HEK293T (cell line): ENCODE measurements at regions not wholly inside any gene's neighbourhood (a gene's known extent, or its start where the extent isn't known, plus 50 kb on each side); places are given as distances from the start of the nearest gene placed in this dataset.

Experiments used
- CTCF ChIA-PET: fragments of 350-600 bp; formaldehyde crosslinking; extraction: SDS; loops from one replicate; lab custom pipeline; 2021; ENCODE audit warnings: antibody characterized with exemption, inconsistent platforms; lab: Yijun Ruan, JAX
- POLR2A ChIA-PET: fragments of 350-600 bp; formaldehyde crosslinking; extraction: SDS; loops from one replicate; lab custom pipeline; 2020; ENCODE audit warnings: antibody characterized with exemption, inconsistent platforms; lab: Yijun Ruan, JAX
- DNase-seq: peaks from one replicate; pipeline ENCODE4 v3.0.0; 2012; ENCODE audit warnings: mixed read lengths; ENCODE audit errors: extremely low spot score
- ARNT ChIP-seq: fragments of 450-650 bp; IDR thresholded peaks from 2 replicates; pipeline ENCODE4 v1.6.1; 2017; ENCODE audit warnings: mild to moderate bottlenecking
- BHLHE40 ChIP-seq: fragments of 450-650 bp; IDR thresholded peaks from 2 replicates; pipeline ENCODE4 v1.6.1; 2016; ENCODE audit warnings: mild to moderate bottlenecking, moderate library complexity, borderline replicate concordance
- CTBP1 ChIP-seq: fragments of 450-650 bp; IDR thresholded peaks from 2 replicates; pipeline ENCODE4 v1.6.1; 2016; ENCODE audit warnings: borderline replicate concordance
- ELF4 ChIP-seq: fragments of 450-650 bp; IDR thresholded peaks from 2 replicates; pipeline ENCODE4 v1.6.1; 2017; ENCODE audit warnings: antibody characterized with exemption
- FOXA1 ChIP-seq: fragments of 450-650 bp; IDR thresholded peaks from 2 replicates; pipeline ENCODE4 v1.6.1; 2016; ENCODE audit warnings: mild to moderate bottlenecking
- FOXK2 ChIP-seq: fragments of 450-650 bp; IDR thresholded peaks from 2 replicates; pipeline ENCODE4 v1.6.1; 2016; ENCODE audit warnings: mild to moderate bottlenecking
- FOXM1 ChIP-seq: fragments of 450-650 bp; IDR thresholded peaks from 2 replicates; pipeline ENCODE4 v1.6.1; 2017; ENCODE audit warnings: mild to moderate bottlenecking, borderline replicate concordance
- HDGF ChIP-seq: fragments of 450-650 bp; IDR thresholded peaks from 2 replicates; pipeline ENCODE4 v1.6.1; 2017; ENCODE audit warnings: antibody characterized with exemption, borderline replicate concordance
- L3MBTL2 ChIP-seq: fragments of 450-650 bp; conservative IDR thresholded peaks from 2 replicates; pipeline ENCODE4 v1.6.1; 2016; ENCODE audit warnings: mild to moderate bottlenecking
- LEF1 ChIP-seq: fragments of 450-650 bp; IDR thresholded peaks from 2 replicates; pipeline ENCODE4 v1.6.1; 2017; ENCODE audit warnings: mild to moderate bottlenecking, borderline replicate concordance
- NFRKB ChIP-seq: fragments of 450-650 bp; IDR thresholded peaks from 2 replicates; pipeline ENCODE4 v1.6.1; 2016; ENCODE audit warnings: mild to moderate bottlenecking, moderate library complexity
- PKNOX1 ChIP-seq: fragments of 450-650 bp; IDR thresholded peaks from 2 replicates; pipeline ENCODE4 v1.6.1; 2016
- SP1 ChIP-seq: fragments of 450-650 bp; IDR thresholded peaks from 2 replicates; pipeline ENCODE4 v1.6.1; 2017
- SUZ12 ChIP-seq: fragments of 450-650 bp; IDR thresholded peaks from 2 replicates; pipeline ENCODE4 v1.6.1; 2016; ENCODE audit warnings: mild to moderate bottlenecking
- TARDBP ChIP-seq: fragments of 450-650 bp; IDR thresholded peaks from 2 replicates; pipeline ENCODE4 v1.6.1; 2016
- ZNF384 ChIP-seq: fragments of 450-650 bp; IDR thresholded peaks from 2 replicates; pipeline ENCODE4 v1.6.1; 2016

- TF ChIP-seq ZNF384 (no peak), PKNOX1 (no peak), CTBP1 (no peak), TARDBP (no peak), FOXA1 (no peak), L3MBTL2 (no peak), HDGF (no peak), FOXM1 (no peak), ARNT (no peak), FOXK2 (no peak), BHLHE40 (no peak)
- DNase-seq = no peak
- ChIA-PET POLR2A (no interaction called here), CTCF (no interaction called here)
These were observed 647.3 kb upstream of the DIPK2B start for GRCh38 chrX:45847961-45848360.

GRCh38 chrX:45846328-45846727, 645.7 kb upstream of the DIPK2B start:
- TF ChIP-seq NFRKB = no peak
- TF ChIP-seq PKNOX1 = no peak
- no peak for TF ChIP-seq FOXK2
- TF ChIP-seq L3MBTL2 = no peak
- TF ChIP-seq BHLHE40 = no peak
- no peak for TF ChIP-seq ELF4
- TF ChIP-seq CTBP1 = no peak
- no peak for TF ChIP-seq FOXM1
- no peak for TF ChIP-seq SP1
- no peak for DNase-seq
- ChIA-PET POLR2A (no interaction called here), CTCF (no interaction called here)

GRCh38 chrX:45845142-45845541, 644.5 kb upstream of the DIPK2B start:
- TF ChIP-seq FOXA1 (no peak), HDGF (no peak), CTBP1 (no peak), BHLHE40 (no peak), FOXM1 (no peak), PKNOX1 (no peak), TARDBP (no peak)
- ChIA-PET POLR2A (no interaction called here), CTCF (no interaction called here)
- DNase-seq = no peak

- DNase-seq = no peak
- ChIA-PET POLR2A (no interaction called here), CTCF (no interaction called here)
- no peak for TF ChIP-seq BHLHE40
These were observed 642.8 kb upstream of the DIPK2B start for GRCh38 chrX:45843518-45843917.

- TF ChIP-seq FOXM1 (no peak), L3MBTL2 (no peak), SP1 (no peak)
- CTCF ChIA-PET = no interaction called here
- POLR2A ChIA-PET = no interaction called here
- no peak for DNase-seq
These were observed 642.2 kb upstream of the DIPK2B start for GRCh38 chrX:45842926-45843315.

GRCh38 chrX:45842207-45842925, 641.7 kb upstream of the DIPK2B start:
- no peak for DNase-seq
- TF ChIP-seq FOXK2 (no peak), ELF4 (no peak), ZNF384 (no peak), HDGF (no peak), SUZ12 (no peak), TARDBP (no peak), PKNOX1 (no peak), BHLHE40 (no peak), NFRKB (no peak), CTBP1 (no peak), LEF1 (no peak), ARNT (no peak), L3MBTL2 (no peak), FOXM1 (no peak), FOXA1 (no peak), SP1 (no peak)
- CTCF ChIA-PET = no interaction called here
- POLR2A ChIA-PET = no interaction called here
